ENCODE measurements at regions not wholly inside any gene's neighbourhood (a gene's known extent, or its start where the extent isn't known, plus 50 kb on each side); places are given as distances from the start of the nearest gene placed in this dataset.

GRCh38 chr2:216808805-216809425, 50.9 kb downstream of the TNP1 start:
- DNase-seq = no peak

GRCh38 chr2:216807857-216808272, 52.0 kb downstream of the TNP1 start:
- DNase-seq = no peak

DNA sequence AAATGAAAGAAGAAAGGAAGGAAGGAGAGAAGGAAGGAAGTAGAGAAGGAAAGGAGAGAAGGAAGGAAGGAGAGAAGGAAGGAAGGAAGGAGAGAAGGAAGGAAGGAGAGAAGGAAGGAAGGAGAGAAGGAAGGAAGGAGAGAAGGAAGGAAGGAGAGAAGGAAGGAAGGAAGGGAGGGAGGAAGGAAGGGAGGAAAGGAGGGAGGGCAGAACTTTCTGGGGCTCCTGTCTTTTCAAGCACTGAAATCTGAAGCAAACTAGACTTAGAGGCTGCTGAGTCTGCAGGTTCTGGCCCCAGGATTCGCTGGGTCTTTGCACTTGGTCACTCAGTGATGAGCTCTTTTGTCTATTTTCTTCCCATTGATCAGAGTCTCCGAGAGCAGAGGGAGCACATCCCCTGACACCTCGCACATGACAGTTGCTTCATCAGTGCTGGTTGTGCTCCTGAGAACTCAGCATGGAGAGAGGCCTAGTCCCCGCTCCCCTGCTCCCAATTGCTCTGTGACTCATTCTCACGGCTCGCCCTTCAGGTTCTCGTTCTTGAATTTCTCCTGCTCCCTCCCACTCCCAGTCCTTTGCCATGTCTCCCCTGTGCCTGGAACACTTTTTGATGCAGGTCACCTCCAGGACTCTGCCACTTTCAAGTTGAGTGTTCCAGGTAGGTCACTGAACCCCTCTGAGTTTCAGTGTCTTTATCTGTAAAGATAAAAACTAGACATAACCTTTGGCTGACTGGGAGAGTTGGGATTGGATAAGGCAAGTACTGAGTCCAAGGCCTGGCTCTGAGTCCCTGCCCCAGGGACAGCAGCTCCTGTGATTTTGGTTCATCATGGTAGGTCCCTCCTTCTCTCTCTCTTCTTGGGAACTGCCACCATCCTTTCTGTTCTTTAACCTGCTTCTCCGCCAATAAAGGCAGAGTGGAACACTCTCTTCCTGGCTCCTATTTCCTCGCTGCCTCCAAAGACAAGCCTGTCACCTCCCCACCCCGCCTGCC, 55.2 kb downstream of the TNP1 start:
- no peak for DNase-seq

- no peak for DNase-seq
Measured at GRCh38 chr2:216803791-216804190, 56.1 kb downstream of the TNP1 start.

DNA sequence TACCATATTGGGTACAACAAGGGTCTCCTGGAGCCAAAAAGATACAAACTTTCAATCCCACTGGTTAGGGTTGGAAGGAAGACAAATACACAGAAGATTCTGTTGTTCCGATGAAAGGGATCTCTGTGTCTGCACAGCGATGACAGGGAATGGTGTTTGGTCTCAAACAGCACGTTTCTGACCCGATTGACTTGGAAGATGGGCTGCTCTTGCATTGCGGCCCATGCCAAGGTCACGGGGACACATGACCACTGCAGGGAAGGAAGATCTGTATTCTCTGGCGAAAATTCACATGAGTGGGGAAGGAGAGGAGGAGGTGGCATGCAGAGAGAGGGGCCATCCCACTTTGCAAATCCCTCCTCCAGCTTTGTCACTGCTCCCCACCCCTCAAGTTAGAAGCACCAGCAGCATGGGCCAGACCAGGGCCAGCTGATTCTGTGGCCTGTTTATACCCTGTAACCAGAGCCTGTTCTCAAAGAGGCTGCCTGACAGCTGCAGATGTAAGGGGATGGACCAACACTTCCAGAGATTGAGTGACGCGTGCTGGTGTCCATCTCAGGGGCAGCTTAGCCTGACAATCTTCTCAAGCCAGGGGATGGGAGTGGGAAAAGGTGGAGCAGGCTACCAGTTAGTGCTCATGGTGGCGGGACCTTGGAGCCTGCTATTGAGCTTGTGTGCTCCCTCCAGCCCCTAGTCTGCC, 57.2 kb downstream of the TNP1 start:
- no peak for DNase-seq

DNA sequence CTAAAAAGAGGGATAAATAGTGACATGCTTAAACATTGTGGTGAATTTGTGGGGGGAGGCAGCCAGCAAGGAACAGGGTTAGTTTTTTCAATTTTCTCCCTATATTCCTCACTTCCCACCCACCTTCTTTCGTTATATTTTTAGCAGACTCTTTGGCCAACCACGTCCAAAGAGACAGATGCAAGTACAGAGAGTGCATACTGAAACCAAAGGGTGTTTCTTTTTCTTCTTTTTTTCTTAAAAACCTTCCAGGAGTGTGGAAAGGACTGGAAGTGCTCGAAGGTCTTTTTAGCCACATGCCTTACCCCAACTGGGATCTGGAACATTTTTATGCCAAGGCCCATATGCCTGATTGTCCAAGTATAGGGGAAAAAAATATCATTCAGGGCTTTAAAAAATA, 59.0 kb downstream of the TNP1 start:
- DNase-seq = no peak

DNA sequence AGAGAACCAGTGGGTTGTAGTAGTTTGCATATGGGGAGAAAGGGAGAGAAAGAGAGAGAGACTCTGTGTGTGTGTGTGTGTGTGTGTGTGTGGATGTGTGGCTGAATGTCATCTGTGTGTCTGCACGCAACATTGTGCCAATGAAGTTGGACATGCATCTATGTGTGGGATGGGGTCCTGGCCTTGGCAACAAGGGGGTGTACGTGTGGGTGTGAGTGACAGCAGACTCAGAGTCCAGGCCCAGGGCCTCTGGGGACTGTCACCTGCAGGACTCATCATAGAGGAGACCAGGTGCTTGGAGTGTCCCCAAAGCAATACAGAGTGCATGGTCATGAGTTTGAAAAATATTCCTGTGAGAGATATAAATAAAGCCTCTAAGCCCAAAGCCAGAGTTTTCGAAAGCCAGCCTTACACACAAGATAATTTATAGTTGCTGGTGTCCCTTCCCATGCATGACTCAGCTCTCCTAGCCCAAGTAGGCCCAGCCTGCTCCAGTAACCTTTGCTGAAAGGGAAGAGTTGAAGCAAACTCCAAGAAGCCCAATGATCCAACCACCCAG, 59.9 kb downstream of the TNP1 start:
- no peak for DNase-seq

DNA sequence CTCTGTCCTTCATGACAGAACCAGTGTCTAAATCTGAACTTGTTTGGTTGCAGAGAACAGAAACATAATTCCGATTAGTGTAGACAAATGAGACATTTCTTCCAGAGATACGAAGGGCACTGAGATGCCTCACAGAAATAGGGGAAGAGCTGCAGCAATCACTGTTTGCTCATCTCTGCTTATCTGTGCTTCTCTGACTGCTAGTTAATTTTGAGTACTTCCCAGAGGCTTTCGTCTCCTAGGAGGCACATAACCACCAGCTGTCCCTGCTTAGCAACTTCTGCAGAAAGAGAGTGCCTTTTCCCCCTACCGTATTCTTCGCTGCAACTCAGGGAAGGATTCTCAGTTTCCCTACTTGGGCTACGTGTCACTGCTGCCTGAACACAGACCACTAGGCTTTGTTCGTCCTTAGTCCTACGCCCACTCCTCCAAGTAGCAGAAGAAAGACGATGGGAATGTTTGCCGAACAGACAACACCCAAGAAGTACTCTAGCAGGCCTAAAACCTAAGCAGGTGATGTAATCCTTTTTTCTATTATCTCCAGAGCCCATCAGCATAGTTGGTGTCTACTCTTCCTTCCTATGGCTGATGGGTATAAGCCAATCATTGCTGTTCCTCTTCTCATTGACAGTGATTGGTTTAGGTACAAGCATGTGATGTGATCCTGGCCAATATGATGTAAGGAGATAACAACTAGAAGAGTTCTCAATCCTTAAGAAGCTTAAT, 63.6 kb downstream of the TNP1 start:
- DNase-seq = no peak

GRCh38 chr2:216793386-216793785, 66.5 kb downstream of the TNP1 start:
- no peak for DNase-seq

GRCh38 chr2:216792222-216793021, 67.4 kb downstream of the TNP1 start:
- DNase-seq = no peak

DNA sequence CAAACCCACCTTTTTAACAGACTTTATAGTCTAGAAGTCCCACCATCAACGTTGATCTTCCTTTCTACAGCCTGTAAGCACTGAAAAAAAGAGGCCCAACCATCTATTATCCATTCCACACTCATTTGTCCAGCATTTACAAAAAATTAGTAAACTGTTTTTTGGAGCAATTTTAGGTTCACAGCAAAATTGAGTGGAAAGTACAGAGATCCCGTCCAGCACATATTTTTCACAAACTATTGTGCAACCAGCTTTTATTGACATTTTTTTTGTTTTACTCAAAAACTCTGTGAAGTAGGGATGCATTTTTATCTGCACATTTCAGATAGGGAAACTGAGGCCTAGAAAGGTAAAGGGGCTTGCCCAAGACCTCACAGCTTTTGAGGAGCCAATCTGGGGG, 68.6 kb downstream of the TNP1 start:
- no peak for DNase-seq

- no peak for DNase-seq
Measured at GRCh38 chr2:216789081-216789480, 70.8 kb downstream of the TNP1 start.

GRCh38 chr2:216787851-216788540, 71.9 kb downstream of the TNP1 start:
- no peak for DNase-seq

DNA sequence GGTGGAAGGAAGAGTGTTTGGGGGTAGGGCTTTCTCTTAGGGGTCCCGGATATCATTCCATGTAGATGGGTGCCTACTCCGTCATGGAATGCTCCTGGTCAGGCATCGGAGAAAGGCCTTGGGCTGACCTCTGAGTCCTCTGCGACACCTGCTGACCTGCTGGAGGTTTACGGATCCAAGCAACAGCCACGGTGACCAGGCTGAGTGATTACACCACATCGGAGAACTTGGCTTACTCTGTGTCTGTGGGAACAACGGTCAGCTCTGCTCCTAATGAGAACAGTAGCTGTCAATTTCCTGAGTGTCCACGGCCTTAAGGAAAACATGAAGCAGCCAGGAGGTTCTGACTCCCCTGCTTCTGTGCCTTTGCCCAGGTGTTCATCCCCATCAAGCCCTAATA, 73.2 kb downstream of the TNP1 start:
- no peak for DNase-seq

DNA sequence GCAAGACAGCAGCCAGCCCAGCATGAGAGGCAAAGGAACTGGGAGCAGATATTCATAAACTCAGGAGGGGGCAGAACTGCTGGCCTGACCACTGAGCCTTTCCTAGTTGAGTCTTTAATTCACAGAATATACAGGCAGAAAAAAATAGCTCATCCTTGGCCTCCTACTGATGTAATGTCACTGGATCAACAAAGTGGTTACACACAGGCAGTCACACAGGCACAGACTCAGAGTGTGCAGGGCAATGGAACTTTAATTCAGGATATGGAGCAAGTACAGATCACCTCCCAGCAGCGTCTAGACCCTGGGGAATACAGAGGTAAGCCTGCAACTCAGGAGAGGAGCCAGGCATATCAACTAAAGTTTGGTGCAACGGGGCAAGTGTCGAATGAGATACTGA, 75.4 kb downstream of the TNP1 start:
- no peak for DNase-seq

GRCh38 chr2:216781709-216782108, 78.2 kb downstream of the TNP1 start:
- no peak for DNase-seq

DNA sequence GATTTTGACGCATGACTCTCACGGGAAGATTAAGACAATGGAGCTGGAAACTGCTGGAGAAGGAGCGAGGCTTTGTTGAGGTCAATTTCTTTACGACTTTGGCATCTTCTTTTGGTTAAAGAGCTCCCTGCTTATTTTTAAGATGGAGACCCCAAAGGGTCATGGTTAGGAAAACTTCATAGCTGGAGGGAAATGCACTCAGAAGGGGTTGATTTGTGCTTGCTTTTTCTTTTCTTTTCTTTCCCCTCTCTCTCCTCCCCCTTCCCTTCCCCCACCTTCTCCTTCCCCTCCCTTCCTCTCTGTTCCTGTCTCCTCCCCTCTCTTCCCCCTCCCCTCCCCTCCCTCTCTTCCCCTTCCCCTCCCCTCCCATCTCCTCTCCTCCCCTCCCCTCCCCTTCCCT, 79.0 kb downstream of the TNP1 start:
- DNase-seq = no peak

- peak in 1 of 2 donors; percentile 31 for DNase-seq
Measured at GRCh38 chr2:216777637-216778273, 82.1 kb downstream of the TNP1 start.

- DNase-seq = no peak
Measured at GRCh38 chr2:216776066-216776850, 80.9 kb upstream of the IGFBP5 start.

DNA sequence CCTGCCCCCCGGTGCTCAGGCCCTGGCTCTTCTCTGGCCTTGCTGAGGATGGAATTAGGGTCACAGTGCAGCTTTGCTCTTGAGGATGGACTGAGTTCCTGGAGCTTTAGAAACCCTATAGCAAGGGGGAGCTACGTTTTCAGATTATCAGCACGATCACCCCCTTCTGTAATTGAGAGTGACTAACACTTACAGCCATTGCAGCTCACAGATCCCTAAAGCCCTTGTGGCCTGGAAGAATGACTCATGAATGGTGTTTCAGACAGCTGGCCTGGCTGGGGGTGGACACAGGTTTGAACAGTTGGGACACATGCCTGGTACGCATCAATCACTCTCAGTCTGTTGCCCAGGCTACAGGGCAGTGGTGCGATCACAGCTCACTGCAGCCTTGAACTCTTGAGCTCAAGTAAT, 79.7 kb upstream of the IGFBP5 start:
- no peak for DNase-seq

All from stimulated activated CD4-positive, alpha-beta T cell treated with anti-CD3 and anti-CD28 coated beads, Interleukin-2, amount 100 ng/mL, for 24 hours (primary cell).